Fibroblast of gingiva (primary cell): ENCODE measurements at regions not wholly inside any gene's neighbourhood (a gene's known extent, or its start where the extent isn't known, plus 50 kb on each side); places are given as distances from the start of the nearest gene placed in this dataset.
A peak's percentile ranks its signal among the peaks of the same experiment; 100 is the strongest.
"Not testable (repeated sequence)": the region's sequence is repeated elsewhere in the genome, so short reads cannot be mapped to it uniquely, and the experiment has no call there.

Source experiments
- DNase-seq: peaks from one replicate; pipeline ENCODE4 v3.0.0-alpha.2; 2011; ENCODE audit warnings: low read depth

DNA sequence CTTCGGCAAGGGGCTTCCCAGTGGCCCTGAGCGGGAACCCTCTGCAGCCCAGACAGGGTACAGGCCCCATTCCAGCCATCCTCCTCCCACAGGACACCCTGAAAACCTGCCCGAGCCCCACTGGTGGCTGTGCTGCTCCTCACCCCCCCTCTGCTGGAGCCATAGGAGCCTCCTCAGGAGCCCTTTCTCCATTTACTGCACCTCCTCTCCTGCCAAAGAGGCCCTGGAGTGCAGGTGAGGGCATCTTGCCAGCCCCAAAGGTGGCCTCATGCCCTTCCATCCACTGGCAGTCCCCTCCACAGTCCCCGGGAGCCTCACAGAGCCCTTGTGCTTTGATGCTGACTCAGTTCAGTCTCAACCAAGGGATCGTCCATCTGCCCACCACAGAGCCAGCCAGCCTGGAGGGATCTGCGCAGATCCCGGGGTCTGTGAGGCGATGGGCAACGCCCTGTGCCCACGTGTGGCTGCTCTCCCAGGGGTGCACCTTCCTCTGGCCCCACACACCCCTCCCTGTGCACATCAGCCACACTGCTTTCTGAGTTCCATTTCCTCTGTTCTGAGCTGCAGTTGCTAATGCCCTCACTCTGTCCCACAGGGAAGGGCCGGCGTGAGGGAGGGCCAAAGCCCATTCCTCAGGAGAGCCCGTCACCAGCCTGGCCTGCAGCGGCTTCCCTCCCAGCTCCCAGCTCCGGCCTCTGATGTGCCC is 228.5 kb downstream of the DLL1 start:
- DNase-seq = no peak

- no peak for DNase-seq
Measured at GRCh38 chr6:170058878-170059485, 231.9 kb downstream of the DLL1 start.

DNA sequence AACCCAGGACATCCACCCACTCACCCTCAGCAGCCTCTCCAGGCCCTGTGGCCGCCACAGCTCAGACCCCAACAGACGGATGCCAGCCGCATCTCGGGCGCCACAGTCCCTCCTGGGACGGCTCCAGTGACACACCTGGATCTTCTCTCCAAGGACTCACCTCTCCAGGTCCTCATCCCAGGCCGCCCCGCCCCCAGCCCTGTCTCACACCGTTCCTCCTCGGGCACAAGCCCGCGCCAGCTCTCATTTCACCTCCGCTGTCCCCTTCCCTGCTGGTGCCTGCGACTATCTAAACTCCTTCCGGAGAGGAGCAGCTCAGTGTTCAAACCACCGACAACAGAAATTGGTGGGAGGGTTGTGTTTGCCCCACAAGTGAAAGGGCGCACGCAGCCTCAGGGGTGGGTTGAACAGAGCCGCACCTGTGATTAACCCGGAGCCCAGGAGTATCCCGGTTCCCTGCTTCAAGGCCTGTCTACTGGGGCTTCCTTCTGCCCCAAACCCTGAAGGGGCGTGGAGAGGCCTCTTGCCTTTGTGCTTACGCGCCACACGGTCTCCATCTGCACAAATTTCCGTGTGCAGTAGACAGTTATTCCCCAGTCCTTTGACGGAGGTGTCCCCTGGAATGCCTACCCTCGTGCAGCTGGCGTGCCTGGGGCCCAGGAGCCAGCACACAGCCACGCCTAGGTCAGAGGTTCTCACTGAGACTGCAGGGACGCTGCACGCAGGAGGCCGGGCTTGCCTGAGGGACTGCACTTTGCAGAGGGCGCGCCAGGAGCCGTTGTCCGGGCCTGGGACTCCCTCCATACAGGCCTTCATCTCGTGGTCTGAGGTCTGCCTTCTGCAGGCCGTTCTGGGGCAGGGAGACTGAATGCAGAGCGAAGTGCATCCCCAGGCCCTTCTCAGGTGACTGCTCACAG is 232.7 kb downstream of the DLL1 start:
- no peak for DNase-seq

DNA sequence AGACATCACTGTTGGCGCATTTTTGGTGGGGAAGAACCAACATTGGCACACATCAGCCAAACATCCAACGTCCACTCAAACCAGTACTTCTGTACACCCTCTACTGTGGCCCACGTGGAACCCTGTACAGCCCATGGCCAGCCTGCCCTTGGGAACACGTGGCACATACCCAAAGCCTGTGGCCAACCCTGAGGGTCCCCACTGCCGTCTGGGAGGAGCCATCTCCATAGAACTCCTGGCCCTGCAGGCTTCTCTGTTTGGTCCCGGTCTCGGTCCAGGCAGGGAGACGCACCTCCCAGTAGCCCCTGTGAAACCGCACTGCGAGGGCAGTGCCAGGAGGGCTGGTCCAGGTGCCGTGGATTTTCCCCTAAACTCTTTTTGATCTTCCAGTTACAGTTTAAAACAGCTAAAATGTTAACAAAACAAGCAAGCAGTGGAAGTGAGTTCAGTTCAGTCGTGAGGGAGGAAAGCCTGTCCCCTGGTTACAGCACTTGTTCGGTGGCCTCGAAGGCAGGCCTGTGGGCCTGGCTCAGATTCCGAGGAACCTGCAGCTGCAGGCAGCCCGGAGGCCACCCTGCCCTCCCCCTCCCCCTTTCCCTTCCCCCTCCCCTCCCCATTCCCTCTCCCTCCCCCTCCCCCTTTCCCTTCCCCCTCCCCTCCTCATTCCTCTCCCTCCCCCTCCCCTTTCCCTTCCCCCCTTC is 233.7 kb downstream of the DLL1 start:
- no peak for DNase-seq

GRCh38 chr6:170056278-170056711 is 234.6 kb downstream of the DLL1 start:
- DNase-seq = no peak

- DNase-seq = not testable (repeated sequence)
Measured at GRCh38 chr6:170055797-170056196, 235.1 kb downstream of the DLL1 start.

DNA sequence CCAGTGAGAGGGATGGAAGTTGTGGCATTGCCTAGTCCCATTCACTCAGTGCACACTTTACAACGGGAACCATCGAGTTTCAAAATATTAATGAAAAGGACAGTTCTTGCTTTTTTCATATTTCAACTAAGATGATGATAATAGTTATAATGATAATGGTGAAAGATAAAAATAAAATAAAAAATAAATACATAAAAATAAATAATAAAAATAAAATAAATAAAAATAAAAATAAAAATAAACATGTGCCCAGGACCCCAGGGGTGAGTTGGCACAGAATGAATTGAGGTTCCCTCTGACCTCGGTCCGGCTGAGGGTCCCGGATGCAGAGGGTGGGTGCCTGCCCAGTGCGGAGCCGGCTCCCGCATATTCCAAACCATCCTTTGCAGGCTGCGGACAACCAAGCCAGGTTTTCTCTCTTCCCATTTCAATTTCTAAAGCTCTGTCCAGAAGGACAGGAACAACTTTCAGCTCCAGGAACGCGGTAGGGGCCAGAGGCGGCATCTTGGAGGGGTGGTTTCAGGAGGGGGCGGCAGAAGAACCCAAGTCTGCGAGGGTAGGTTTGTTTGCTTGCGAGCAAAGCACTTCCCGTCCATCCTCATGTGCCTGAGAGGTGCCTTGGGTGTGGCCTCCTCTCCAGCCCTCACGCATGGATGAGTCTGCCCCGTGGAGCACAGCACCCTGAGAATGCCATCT is 236.8 kb downstream of the DLL1 start:
- no peak for DNase-seq

GRCh38 chr6:170052991-170053821 is 237.7 kb downstream of the DLL1 start:
- no peak for DNase-seq

DNA sequence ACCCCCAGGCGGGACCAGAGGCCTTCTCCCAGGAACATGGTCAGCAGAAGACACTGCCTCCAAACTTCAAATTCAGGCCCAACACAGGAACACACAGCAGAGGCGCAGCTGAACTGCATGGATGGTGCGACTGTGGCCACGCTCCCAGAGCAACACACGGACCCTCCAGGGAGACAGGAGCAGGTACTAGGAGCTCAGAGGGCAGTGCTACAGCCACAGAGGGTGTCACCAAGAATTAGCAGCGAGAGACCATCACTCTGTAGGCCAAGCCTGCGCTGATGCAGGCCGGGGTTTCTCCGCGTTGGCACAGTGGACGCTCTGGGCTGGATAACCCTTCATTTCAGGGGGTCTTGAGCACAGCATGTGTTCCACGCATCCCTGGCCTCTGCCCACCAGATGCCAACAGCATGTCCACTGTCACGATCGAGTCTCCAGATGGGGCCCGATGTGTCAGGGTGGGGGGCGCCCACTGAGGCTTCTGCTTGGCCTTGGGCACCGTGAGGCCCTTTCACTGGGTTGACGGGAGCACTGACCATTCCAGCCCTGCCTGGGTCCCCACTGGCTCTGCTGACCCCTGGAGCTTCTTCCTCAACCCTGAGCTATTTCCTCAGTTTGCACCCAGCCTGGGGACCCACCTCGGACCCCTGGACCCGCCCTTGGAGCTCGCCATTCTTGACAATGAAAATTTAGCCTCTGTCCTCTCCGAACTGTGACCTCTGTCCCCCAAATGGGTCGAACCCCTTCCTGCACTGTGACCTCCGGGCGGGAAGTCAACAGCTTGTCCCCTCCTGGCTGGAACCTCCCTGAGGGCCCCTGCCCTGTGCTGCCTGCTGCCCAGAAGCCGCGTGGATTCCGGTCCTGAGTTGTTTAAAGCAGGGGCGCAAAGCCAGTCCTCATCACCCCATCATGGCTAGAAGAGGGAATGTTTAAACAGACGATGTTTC is 239.4 kb downstream of the DLL1 start:
- no peak for DNase-seq

GRCh38 chr6:170050591-170051041 is 240.3 kb downstream of the DLL1 start:
- no peak for DNase-seq

- DNase-seq = peak; percentile 99
Measured at GRCh38 chr6:170049641-170050561, 241.0 kb downstream of the DLL1 start.

DNA sequence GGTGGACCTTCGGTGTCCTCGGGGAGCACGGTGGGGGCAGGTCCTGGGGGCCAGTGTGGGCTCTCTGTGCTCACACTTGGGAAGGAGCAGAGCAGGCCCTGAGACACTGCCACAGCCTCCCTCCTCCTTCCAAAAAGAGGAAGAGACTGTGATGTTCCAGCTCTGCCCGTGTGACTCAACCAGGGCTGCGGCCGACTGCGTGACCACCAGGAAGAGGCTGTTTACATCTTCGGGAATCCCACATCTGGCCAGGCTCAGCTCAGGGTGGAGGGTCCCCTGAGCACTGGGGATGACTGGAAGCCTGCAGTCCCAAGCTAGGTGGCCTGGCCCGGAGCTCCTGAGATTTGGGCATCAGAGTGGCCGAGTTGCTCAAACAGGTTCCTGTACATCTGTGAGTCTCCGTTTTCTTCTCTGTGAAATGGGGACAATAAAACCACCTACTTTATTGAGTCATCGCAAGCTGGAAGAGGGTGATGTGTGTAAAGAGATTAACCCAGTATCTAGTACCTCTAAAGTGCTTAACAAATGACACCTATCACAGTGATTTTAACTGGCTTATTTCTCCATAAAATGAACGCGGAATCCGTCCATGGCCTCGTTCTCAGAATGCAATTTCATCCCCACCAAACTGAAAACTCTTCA is 242.1 kb downstream of the DLL1 start:
- DNase-seq = peak; percentile 87

GRCh38 chr6:170047823-170048222 is 243.1 kb downstream of the DLL1 start:
- no peak for DNase-seq

GRCh38 chr6:170046791-170047626 is 243.9 kb downstream of the DLL1 start:
- peak; percentile 85 for DNase-seq

- DNase-seq = no peak
Measured at GRCh38 chr6:170045981-170046667, 244.8 kb downstream of the DLL1 start.

DNA sequence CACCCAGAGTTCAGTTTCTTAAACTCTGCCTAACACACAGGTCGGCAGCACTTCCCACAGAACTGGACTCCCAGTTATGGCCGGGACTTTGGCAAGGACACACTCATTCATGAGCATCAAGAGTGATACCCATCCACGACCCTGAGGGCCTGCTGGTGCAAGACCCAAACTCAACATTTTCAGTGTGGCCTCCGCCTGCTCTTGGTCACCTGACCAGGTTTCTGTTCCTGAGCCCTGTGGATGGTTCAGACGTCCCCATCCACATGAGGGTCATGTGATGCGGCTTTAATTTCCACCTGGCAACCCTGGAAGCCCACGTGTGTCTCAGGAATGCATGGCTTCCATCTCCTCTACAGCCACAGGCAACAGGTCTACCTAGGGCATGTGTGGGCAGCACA is 245.3 kb downstream of the DLL1 start:
- DNase-seq = no peak
